Psoas muscle (tissue), 7 donors: ENCODE measurements at regions not wholly inside any gene's neighbourhood (a gene's known extent, or its start where the extent isn't known, plus 50 kb on each side); places are given as distances from the start of the nearest gene placed in this dataset.
A peak's percentile ranks its signal among the peaks of the same experiment; 100 is the strongest.

Experiments used
- ATAC-seq, 4 donors: fragments of 200-7000 bp; cut with Tn5 transposase; one replicate each; pipeline ENCODE4 v1.9.1; 2020; ENCODE audit warnings: moderate library complexity in 3 of 4, mild to moderate bottlenecking in 2 of 4
- DNase-seq, 2 donors: peaks; one replicate each; pipeline ENCODE4 v3.0.0-alpha.2; 2020
- H3K27ac ChIP-seq: fragments of 200-600 bp; one replicate; pipeline ENCODE4 v1.8.0; 2022
- H3K27me3 ChIP-seq, 3 donors: fragments of 200-600 bp in 1 of 3; one replicate each; pipeline versions ENCODE4 v1.6.1 to v1.8.0; 2013 to 2022; ENCODE audit warnings: low read length in 2 of 3, mild to moderate bottlenecking in 2 of 3, moderate library complexity in 1 of 3; ENCODE audit not compliant: insufficient read depth in 3 of 3
- H3K36me3 ChIP-seq, 2 donors: fragments of 200-600 bp in 1 of 2; one replicate each; pipeline versions ENCODE4 v1.6.1 to v1.8.0; 2013 to 2022; ENCODE audit warnings: low read depth in 1 of 2, mild to moderate bottlenecking in 1 of 2, moderate library complexity in 1 of 2; ENCODE audit not compliant: insufficient read depth in 1 of 2
- H3K4me1 ChIP-seq: fragments of 200-600 bp; one replicate; pipeline ENCODE4 v1.8.0; 2022
- H3K4me3 ChIP-seq: fragments of 200-600 bp; one replicate; pipeline ENCODE4 v1.8.0; 2022; ENCODE audit warnings: mild to moderate bottlenecking
- H3K9me3 ChIP-seq: fragments of 200-600 bp; one replicate; pipeline ENCODE4 v1.8.0; 2022
- CTCF ChIP-seq: fragments of 200-600 bp; IDR thresholded peaks from one replicate; pipeline ENCODE4 v1.8.0; 2022; ENCODE audit warnings: antibody characterized with exemption
- WGBS, 3 donors: extraction: QIAGEN DNeasy Blood & Tissue Kit; methylation state at CpG; one replicate each; pipeline versions ENCODE4 v1.1.6 to v1.1.7; 2013; 5-methylcytosine and 5-hydroxymethylcytosine counted together
- intact Hi-C, 2 donors: fragments of 100-400 bp; cut with DNase I; formaldehyde crosslinking; loops; one replicate each; pipeline versions ENCODE4 v1.11.0 to v1.14.2; 2022
- donor health status: healthy with polysubstance abuse.
- donor health status: DM: no; HTN: no; CAD: no; lungs with moderate emphysema.
- donor health status: Bipolar disorder and iron deficiency.
- donor health status: healthy.
- donor health status: DM: yes; HTN: yes; CAD: no.
- donor health status: DM: no; HTN: no; CAD: no.
- donor health status: DM: yes; HTN: yes; CAD: no.

GRCh38 chr3:182179631-182180030 lies 467.9 kb downstream of the SOX2 start:
- 90 to 100% (median 92%) methylated on average over 1 of the region's 1 CpG for WGBS, 3 donors

GRCh38 chr3:182180654-182181385 lies 469.1 kb downstream of the SOX2 start:
- TF ChIP-seq CTCF: no peak
- H3K4me3 ChIP-seq: no peak overlapping the region
- H3K4me1 ChIP-seq: no peaks in the 10 kb centered on the region
- ATAC-seq: no peak
- H3K9me3 ChIP-seq: no peaks in the 10 kb centered on the region
- no peaks in the 10 kb centered on the region for H3K36me3 ChIP-seq
- intact Hi-C loops: no loop called here
- WGBS, 3 donors: 83 to 87% (median 84%) methylated on average over 9 of the region's 9 CpGs
- H3K27ac ChIP-seq: no peak overlapping the region
- no peak for DNase-seq
- H3K27me3 ChIP-seq: no peaks in the 10 kb centered on the region

More at GRCh38 chr3:182179631-182180030, 467.9 kb downstream of the SOX2 start:
- TF ChIP-seq CTCF: no peak
- no peaks in the 10 kb centered on the region for H3K4me1 ChIP-seq
- intact Hi-C loops: no loop called here
- H3K9me3 ChIP-seq: no peaks in the 10 kb centered on the region
- no peak for ATAC-seq
- H3K27ac ChIP-seq: no peak overlapping the region
- H3K27me3 ChIP-seq: no peaks in the 10 kb centered on the region
- DNase-seq: no peak
- H3K4me3 ChIP-seq: no peak overlapping the region
- H3K36me3 ChIP-seq: no peaks in the 10 kb centered on the region

- Histone ChIP-seq H3K4me3 (no peak overlapping the region), H3K4me1 (no peaks in the 10 kb centered on the region), H3K27me3 (no peaks in the 10 kb centered on the region), H3K9me3 (no peaks in the 10 kb centered on the region), H3K36me3 (no peaks in the 10 kb centered on the region), H3K27ac (no peak overlapping the region)
- intact Hi-C loops: no loop called here
- TF ChIP-seq CTCF: no peak
- DNase-seq (no peak), ATAC-seq (peak in 2 of 4 donors; percentile 60 to 83)
- WGBS, 3 donors: 28 to 49% (median 32%) methylated on average over 5 of the region's 5 CpGs
These were observed 470.8 kb downstream of the SOX2 start for GRCh38 chr3:182182531-182182968.

GRCh38 chr3:182183716-182184430 lies 472.1 kb downstream of the SOX2 start:
- no peak overlapping the region for H3K27ac ChIP-seq
- H3K9me3 ChIP-seq: no peaks in the 10 kb centered on the region
- DNase-seq (no peak), ATAC-seq (no peak)
- H3K27me3 ChIP-seq: no peaks in the 10 kb centered on the region
- no peak for TF ChIP-seq CTCF
- no peak overlapping the region for H3K4me3 ChIP-seq
- no peaks in the 10 kb centered on the region for H3K36me3 ChIP-seq
- intact Hi-C loops: no loop called here
- WGBS, 3 donors: 42 to 47% (median 46%) methylated on average over 6 of the region's 6 CpGs
- no peaks in the 10 kb centered on the region for H3K4me1 ChIP-seq
